H1 (cell line): ENCODE measurements at regions not wholly inside any gene's neighbourhood (a gene's known extent, or its start where the extent isn't known, plus 50 kb on each side); places are given as distances from the start of the nearest gene placed in this dataset.

Source experiments
- CTCF ChIA-PET: fragments of 300-600 bp; sonication (Branson Sonifier 250); formaldehyde crosslinking; loops from one replicate; lab custom pipeline; 2021; ENCODE audit not compliant: partially characterized antibody; lab: Charles Lee
- POLR2A ChIA-PET: fragments of 300-600 bp; sonication (Branson Sonifier 250); formaldehyde crosslinking; loops from one replicate; lab custom pipeline; 2021; ENCODE audit warnings: inconsistent platforms; ENCODE audit not compliant: partially characterized antibody; lab: Charles Lee
- DNase-seq, 2 experiments: peaks; one replicate each; pipeline versions ENCODE4 v3.0.0 to v3.0.0-alpha.2; 2010 to 2022; ENCODE audit warnings: low spot score in 2 of 2, low read depth in 1 of 2, mixed read lengths in 1 of 2
- FAIRE-seq: peaks from 2 replicates; lab custom pipeline; 2011; peaks lifted over from hg19 to GRCh38; lab: Jason Lieb, UNC
- H2AFZ ChIP-seq: 2 replicates; pipeline ENCODE4 v1.8.1; 2012; ENCODE audit warnings: low read length, inconsistent platforms
- H2AK5ac ChIP-seq: 2 replicates; pipeline ENCODE4 v1.6.1; 2013; ENCODE audit warnings: low read depth, low read length
- H2BK120ac ChIP-seq: replicated peaks from 2 replicates; pipeline ENCODE3; 2013; ENCODE audit warnings: low read depth, low read length, inconsistent platforms
- H2BK12ac ChIP-seq: 2 replicates; pipeline ENCODE4 v1.6.1; 2013; ENCODE audit warnings: low read depth, low read length
- H2BK15ac ChIP-seq: 2 replicates; pipeline ENCODE4 v1.6.1; 2013; ENCODE audit warnings: low read length
- H2BK20ac ChIP-seq: 2 replicates; pipeline ENCODE4 v1.6.1; 2013; ENCODE audit warnings: low read length
- H2BK5ac ChIP-seq: 2 replicates; pipeline ENCODE4 v1.6.1; 2013; ENCODE audit warnings: low read depth, low read length
- H3K14ac ChIP-seq: 2 replicates; pipeline ENCODE4 v1.6.1; 2013; ENCODE audit warnings: inconsistent platforms; ENCODE audit not compliant: insufficient read length
- H3K18ac ChIP-seq: 2 replicates; pipeline ENCODE4 v1.6.1; 2013; ENCODE audit warnings: low read length; ENCODE audit errors: extremely low read depth
- H3K23ac ChIP-seq: 2 replicates; pipeline ENCODE4 v1.6.1; 2013; ENCODE audit warnings: inconsistent platforms; ENCODE audit not compliant: insufficient read length
- H3K23me2 ChIP-seq: 2 replicates; pipeline ENCODE4 v1.6.1; 2013; ENCODE audit warnings: low read depth, low read length
- H3K27ac ChIP-seq: 2 replicates; pipeline ENCODE4 v1.6.1; 2011; ENCODE audit warnings: low read depth, low read length, inconsistent platforms
- H3K27me3 ChIP-seq, 4 experiments: replicated peaks in 1 of 4; 1 replicate in 1 of 4; 2 replicates in 3 of 4; pipeline versions ENCODE4 v1.6.1 to v1.8.1; 2011 to 2013; ENCODE audit warnings: low read length in 3 of 4, mild to moderate bottlenecking in 3 of 4, inconsistent platforms in 2 of 4, mixed read lengths in 2 of 4, moderate library complexity in 1 of 4; ENCODE audit not compliant: control insufficient read depth in 3 of 4, insufficient read depth in 3 of 4; ENCODE audit errors: extremely low read depth in 1 of 4
- H3K36me3 ChIP-seq, 4 experiments: 2 replicates each; pipeline versions ENCODE4 v1.6.1 to v1.8.1; 2011 to 2013; ENCODE audit warnings: mild to moderate bottlenecking in 4 of 4, low read length in 3 of 4, moderate library complexity in 2 of 4, control low read depth in 1 of 4, inconsistent platforms in 1 of 4; ENCODE audit not compliant: insufficient read depth in 4 of 4, control insufficient read depth in 2 of 4
- H3K4ac ChIP-seq: replicated peaks from 2 replicates; pipeline ENCODE3; 2013; ENCODE audit warnings: low read length, low read depth, mixed read lengths, inconsistent platforms; ENCODE audit not compliant: insufficient read length
- H3K4me1 ChIP-seq, 4 experiments: replicated peaks in 1 of 4; 1 replicate in 1 of 4; 2 replicates in 3 of 4; pipeline versions ENCODE4 v1.6.1 to v1.8.1; 2011 to 2013; ENCODE audit warnings: low read length in 3 of 4, inconsistent platforms in 2 of 4, mixed read lengths in 1 of 4; ENCODE audit not compliant: insufficient read depth in 4 of 4, control insufficient read depth in 3 of 4
- H3K4me2 ChIP-seq, 2 experiments: 2 replicates each; pipeline versions ENCODE4 v1.6.1 to v1.8.1; 2011 to 2013; ENCODE audit warnings: low read depth in 2 of 2, low read length in 2 of 2, control low read depth in 1 of 2, inconsistent platforms in 1 of 2, mild to moderate bottlenecking in 1 of 2; ENCODE audit not compliant: insufficient read depth in 1 of 2
- H3K4me3 ChIP-seq, 4 experiments: fragments of 200-600, 300-600 bp in 1 of 4; sonication (generic), shearing (Covaris generic), sonication (Bioruptor Twin) in 1 of 4; 2 replicates each; pipeline versions ENCODE4 v1.5.1 to v1.8.1; 2011 to 2016; ENCODE audit warnings: low read length in 4 of 4, low read depth in 3 of 4, control low read depth in 2 of 4, inconsistent platforms in 2 of 4, mild to moderate bottlenecking in 2 of 4, mixed read lengths in 1 of 4, moderate library complexity in 1 of 4; ENCODE audit not compliant: insufficient read depth in 2 of 4; ENCODE audit errors: extremely low read depth in 1 of 4
- H3K56ac ChIP-seq: replicated peaks from 2 replicates; pipeline ENCODE3; 2013; ENCODE audit warnings: low read depth, mild to moderate bottlenecking, mixed read lengths, low read length, inconsistent platforms; ENCODE audit not compliant: insufficient read length
- H3K79me1 ChIP-seq: 2 replicates; pipeline ENCODE4 v1.6.1; 2013; ENCODE audit warnings: low read depth, low read length, control low read depth
- H3K79me2 ChIP-seq, 2 experiments: 2 replicates each; pipeline versions ENCODE4 v1.6.1 to v1.8.1; 2012 to 2013; ENCODE audit warnings: low read length in 2 of 2, mild to moderate bottlenecking in 2 of 2, inconsistent platforms in 1 of 2; ENCODE audit not compliant: insufficient read depth in 2 of 2, control insufficient read depth in 1 of 2
- H3K9ac ChIP-seq, 4 experiments: replicated peaks in 1 of 4; 1 replicate in 1 of 4; 2 replicates in 3 of 4; pipeline versions ENCODE4 v1.6.1 to v1.8.1; 2011 to 2013; ENCODE audit warnings: low read depth in 3 of 4, low read length in 3 of 4, control low read depth in 2 of 4, mild to moderate bottlenecking in 2 of 4, moderate library complexity in 2 of 4, inconsistent platforms in 1 of 4; ENCODE audit errors: extremely low read depth in 1 of 4
- H3K9me3 ChIP-seq, 2 experiments: 2 replicates each; pipeline versions ENCODE4 v1.6.1 to v1.8.1; 2012 to 2013; ENCODE audit warnings: mild to moderate bottlenecking in 2 of 2, moderate library complexity in 2 of 2, control low read depth in 1 of 2, inconsistent platforms in 1 of 2, low read depth in 1 of 2, low read length in 1 of 2, mixed read lengths in 1 of 2; ENCODE audit not compliant: insufficient read depth in 2 of 2
- H4K20me1 ChIP-seq, 2 experiments: replicated peaks in 1 of 2; 2 replicates each; pipeline versions ENCODE3 to v1.8.1; 2011 to 2013; ENCODE audit warnings: inconsistent platforms in 2 of 2, low read length in 2 of 2, mild to moderate bottlenecking in 1 of 2; ENCODE audit not compliant: insufficient read depth in 2 of 2, control insufficient read depth in 1 of 2
- H4K5ac ChIP-seq: 2 replicates; pipeline ENCODE4 v1.6.1; 2013; ENCODE audit warnings: low read length, low read depth, mixed read lengths, inconsistent platforms; ENCODE audit not compliant: insufficient read length
- H4K8ac ChIP-seq: 2 replicates; pipeline ENCODE4 v1.8.0; 2013; ENCODE audit warnings: mild to moderate bottlenecking, moderate library complexity, low read length, inconsistent platforms; ENCODE audit not compliant: insufficient read depth; ENCODE audit errors: extremely low read depth
- H4K91ac ChIP-seq: replicated peaks from 2 replicates; pipeline ENCODE3; 2013; ENCODE audit warnings: low read length, mixed read lengths, inconsistent platforms; ENCODE audit not compliant: insufficient read length
- ASH2L ChIP-seq: fragments of 200-600, 300-600 bp; sonication (generic); IDR thresholded peaks from one replicate; pipeline ENCODE4 v1.7.1; 2017; ENCODE audit warnings: low read length
- BRCA1 ChIP-seq: IDR thresholded peaks from 2 replicates; pipeline ENCODE4 v1.6.1; 2012; ENCODE audit warnings: low read depth, low read length, improper control_type of control experiment
- CBX8 ChIP-seq: fragments of 300-800, 300-1000 bp; sonication (generic); IDR thresholded peaks from 2 replicates; pipeline ENCODE4 v1.7.1; 2016; ENCODE audit warnings: low read depth, low read length, borderline replicate concordance
- CEBPB ChIP-seq: IDR thresholded peaks from 2 replicates; pipeline ENCODE4 v1.6.1; 2012; ENCODE audit warnings: low read depth, low read length
- EZH2 ChIP-seq: fragments of 200-600 bp; sonication (generic); IDR thresholded peaks from 2 replicates; pipeline ENCODE4 v1.7.1; 2012; ENCODE audit warnings: low read depth, mild to moderate bottlenecking, moderate library complexity, low read length, inconsistent platforms; ENCODE audit not compliant: severe bottlenecking
- GTF2F1 ChIP-seq: IDR thresholded peaks from 2 replicates; pipeline ENCODE4 v1.6.1; 2012; ENCODE audit warnings: low read depth, low read length, improper control_type of control experiment, borderline replicate concordance
- JUN ChIP-seq: IDR thresholded peaks from 2 replicates; pipeline ENCODE4 v1.6.1; 2011; ENCODE audit warnings: low read depth, mild to moderate bottlenecking, improper control_type of control experiment, low read length
- JUND ChIP-seq: IDR thresholded peaks from 2 replicates; pipeline ENCODE4 v1.6.1; 2011; ENCODE audit warnings: mild to moderate bottlenecking, improper control_type of control experiment, low read length
- KDM4A ChIP-seq: IDR thresholded peaks from one replicate; pipeline ENCODE4 v1.7.1; 2012; ENCODE audit warnings: low read depth, mild to moderate bottlenecking, moderate library complexity, low read length, inconsistent platforms; ENCODE audit not compliant: severe bottlenecking
- KDM5A ChIP-seq: fragments of 200-600 bp; IDR thresholded peaks from 2 replicates; pipeline ENCODE4 v1.7.1; 2012; ENCODE audit warnings: mild to moderate bottlenecking, low read length, inconsistent platforms, mixed read lengths
- NANOG ChIP-seq: IDR thresholded peaks from 2 replicates; pipeline ENCODE4 v1.6.1; 2011; ENCODE audit warnings: low read length, low read depth, mild to moderate bottlenecking, inconsistent platforms; ENCODE audit not compliant: insufficient read depth, poor library complexity, severe bottlenecking
- POLR2A ChIP-seq, 2 experiments: IDR thresholded peaks; 1 replicate in 1 of 2; 2 replicates in 1 of 2; pipeline ENCODE4 v1.6.1; 2011; ENCODE audit warnings: low read depth in 2 of 2, low read length in 2 of 2, mild to moderate bottlenecking in 2 of 2; ENCODE audit errors: control extremely low read depth in 1 of 2
- RBBP5 ChIP-seq: IDR thresholded peaks from 2 replicates; pipeline ENCODE4 v1.7.1; 2012; ENCODE audit warnings: low read depth, mild to moderate bottlenecking, inconsistent platforms, low read length, moderate library complexity, borderline replicate concordance
- RFX5 ChIP-seq: IDR thresholded peaks from 2 replicates; pipeline ENCODE4 v1.6.1; 2011; ENCODE audit warnings: low read depth, low read length, improper control_type of control experiment, borderline replicate concordance
- SIN3A ChIP-seq, 2 experiments: IDR thresholded peaks in 1 of 2; conservative IDR thresholded peaks in 1 of 2; 2 replicates each; pipeline ENCODE4 v1.6.1; 2011 to 2012; ENCODE audit warnings: low read length in 2 of 2, improper control_type of control experiment in 1 of 2, low read depth in 1 of 2, mild to moderate bottlenecking in 1 of 2
- SP1 ChIP-seq: IDR thresholded peaks from 2 replicates; pipeline ENCODE4 v1.6.1; 2011; ENCODE audit warnings: low read depth, low read length
- SRF ChIP-seq: IDR thresholded peaks from 2 replicates; pipeline ENCODE4 v1.6.1; 2011; ENCODE audit warnings: mild to moderate bottlenecking, low read depth, low read length, moderate library complexity

DNA sequence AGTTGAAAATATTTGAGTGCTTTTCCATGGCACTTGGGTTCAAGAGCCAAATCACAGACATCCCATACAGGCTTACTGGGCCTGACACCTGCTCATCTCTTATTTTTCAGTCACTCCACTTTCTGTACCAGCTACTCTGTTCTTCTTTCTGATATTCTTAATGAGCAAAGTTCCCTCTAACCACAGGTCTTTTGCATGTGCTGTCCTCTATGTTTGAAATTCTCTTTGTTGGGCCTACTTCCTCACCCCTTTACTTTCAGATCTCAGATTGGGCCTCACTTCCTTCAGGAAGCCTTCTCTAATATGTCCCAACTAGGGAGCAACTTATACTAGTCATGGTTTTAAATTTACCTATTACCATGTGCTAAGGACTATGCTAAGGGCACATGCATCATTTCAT is 81.8 kb upstream of the RBMS1 start:
- H2BK15ac ChIP-seq = no peak overlapping the region
- H3K79me1 ChIP-seq = no peaks in the 10 kb centered on the region
- TF ChIP-seq NANOG (no peak), BRCA1 (no peak), JUND (no peak), JUN (no peak), ASH2L (no peak), SP1 (no peak), RFX5 (no peak), CEBPB (no peak), KDM4A (no peak), RBBP5 (no peak), POLR2A (IDR thresholded peaks at IDR 0.05; ENCODE audit: control extremely low read depth in 1 of 2, low read depth in 2 of 2, low read length in 2 of 2) (no peak), KDM5A (no peak), EZH2 (no peak), SRF (no peak), GTF2F1 (no peak), SIN3A (conservative IDR thresholded peaks at IDR 0.05 in 1 of 2, IDR thresholded peaks at IDR 0.05 in 1 of 2; ENCODE audit: low read depth in 1 of 2, low read length in 2 of 2) (no peak), CBX8 (no peak)
- TF ChIP-seq, all 59 proteins: peak for 0
- Histone ChIP-seq H2BK120ac (no peak overlapping the region), H4K5ac (no peak overlapping the region), H3K23me2 (no peaks in the 10 kb centered on the region), H3K4me1 (no peaks in the 10 kb centered on the region), H3K18ac (no peak overlapping the region), H2BK20ac (no peak overlapping the region), H2BK12ac (no peak overlapping the region), H3K56ac (no peak overlapping the region), H2AFZ (no peak overlapping the region), H3K36me3 (no peaks in the 10 kb centered on the region), H3K9me3 (peaks cover 0 to 2% of the 10 kb centered on the region in 2 experiments; a peak in 1 of 4 replicates), H3K23ac (no peak overlapping the region), H3K4me3 (no peak overlapping the region), H3K4ac (no peak overlapping the region), H3K27ac (no peak overlapping the region), H3K14ac (no peak overlapping the region), H2AK5ac (no peak overlapping the region), H4K20me1 (no peaks in the 10 kb centered on the region), H3K9ac (no peak overlapping the region), H4K8ac (no peak overlapping the region), H3K27me3 (no peaks in the 10 kb centered on the region), H2BK5ac (no peak overlapping the region), H3K4me2 (no peak overlapping the region), H3K79me2 (no peaks in the 10 kb centered on the region), H4K91ac (no peak overlapping the region)
- FAIRE-seq (no peak), DNase-seq (no peak)
- POLR2A ChIA-PET = no interaction called here
- CTCF ChIA-PET = no interaction called here
